Psoas muscle (tissue), 7 donors: ENCODE measurements at regions not wholly inside any gene's neighbourhood (a gene's known extent, or its start where the extent isn't known, plus 50 kb on each side); places are given as distances from the start of the nearest gene placed in this dataset.
"Not testable (repeated sequence)": the region's sequence is repeated elsewhere in the genome, so short reads cannot be mapped to it uniquely, and the experiment has no call there.

ENCODE experiments used
- ATAC-seq, 4 donors: fragments of 200-7000 bp; cut with Tn5 transposase; one replicate each; pipeline ENCODE4 v1.9.1; 2020; ENCODE audit warnings: moderate library complexity in 3 of 4, mild to moderate bottlenecking in 2 of 4
- DNase-seq, 2 donors: peaks; one replicate each; pipeline ENCODE4 v3.0.0-alpha.2; 2020
- H3K27ac ChIP-seq: fragments of 200-600 bp; one replicate; pipeline ENCODE4 v1.8.0; 2022
- H3K27me3 ChIP-seq, 3 donors: fragments of 200-600 bp in 1 of 3; one replicate each; pipeline versions ENCODE4 v1.6.1 to v1.8.0; 2013 to 2022; ENCODE audit warnings: low read length in 2 of 3, mild to moderate bottlenecking in 2 of 3, moderate library complexity in 1 of 3; ENCODE audit not compliant: insufficient read depth in 3 of 3
- H3K36me3 ChIP-seq, 2 donors: fragments of 200-600 bp in 1 of 2; one replicate each; pipeline versions ENCODE4 v1.6.1 to v1.8.0; 2013 to 2022; ENCODE audit warnings: low read depth in 1 of 2, mild to moderate bottlenecking in 1 of 2, moderate library complexity in 1 of 2; ENCODE audit not compliant: insufficient read depth in 1 of 2
- H3K4me1 ChIP-seq: fragments of 200-600 bp; one replicate; pipeline ENCODE4 v1.8.0; 2022
- H3K4me3 ChIP-seq: fragments of 200-600 bp; one replicate; pipeline ENCODE4 v1.8.0; 2022; ENCODE audit warnings: mild to moderate bottlenecking
- H3K9me3 ChIP-seq: fragments of 200-600 bp; one replicate; pipeline ENCODE4 v1.8.0; 2022
- CTCF ChIP-seq: fragments of 200-600 bp; IDR thresholded peaks from one replicate; pipeline ENCODE4 v1.8.0; 2022; ENCODE audit warnings: antibody characterized with exemption
- WGBS, 3 donors: extraction: QIAGEN DNeasy Blood & Tissue Kit; methylation state at CpG; one replicate each; pipeline versions ENCODE4 v1.1.6 to v1.1.7; 2013; 5-methylcytosine and 5-hydroxymethylcytosine counted together
- intact Hi-C, 2 donors: fragments of 100-400 bp; cut with DNase I; formaldehyde crosslinking; loops; one replicate each; pipeline versions ENCODE4 v1.11.0 to v1.14.2; 2022
- donor health status: healthy with polysubstance abuse.
- donor health status: DM: no; HTN: no; CAD: no; lungs with moderate emphysema.
- donor health status: Bipolar disorder and iron deficiency.
- donor health status: healthy.
- donor health status: DM: yes; HTN: yes; CAD: no.
- donor health status: DM: no; HTN: no; CAD: no.
- donor health status: DM: yes; HTN: yes; CAD: no.

- H3K9me3 ChIP-seq: no peaks in the 10 kb centered on the region
- no peak for DNase-seq
- no peaks in the 10 kb centered on the region for H3K4me1 ChIP-seq
- no peaks in the 10 kb centered on the region for H3K36me3 ChIP-seq
- no peaks in the 10 kb centered on the region for H3K27me3 ChIP-seq
- no peak overlapping the region for H3K4me3 ChIP-seq
- no peak overlapping the region for H3K27ac ChIP-seq
- ATAC-seq: no peak
- TF ChIP-seq CTCF: peak; percentile 19
- 48 to 50% (median 49%) methylated on average over 5 of the region's 5 CpGs for WGBS, 3 donors
- intact Hi-C loops: no loop called here
Observed at GRCh38 chr6:62775427-62776022, 435.7 kb upstream of the FKBP1C start.

GRCh38 chr6:62766174-62766573 lies 445.1 kb upstream of the FKBP1C start:
- H3K4me3 ChIP-seq, ATAC-seq, DNase-seq, intact Hi-C loops, H3K27ac ChIP-seq, H3K4me1 ChIP-seq, H3K27me3 ChIP-seq, H3K9me3 ChIP-seq, H3K36me3 ChIP-seq: not testable (repeated sequence)
- 80 to 86% (median 82%) methylated on average over 5 of the region's 5 CpGs for WGBS, 3 donors

GRCh38 chr6:62764841-62765240 lies 446.4 kb upstream of the FKBP1C start:
- 87 to 91% (median 88%) methylated on average over 3 of the region's 3 CpGs for WGBS, 3 donors
- H3K9me3 ChIP-seq: no peaks in the 10 kb centered on the region
- intact Hi-C loops: no loop called here
- H3K4me1 ChIP-seq: no peaks in the 10 kb centered on the region
- no peaks in the 10 kb centered on the region for H3K27me3 ChIP-seq
- no peak for TF ChIP-seq CTCF
- no peak overlapping the region for H3K4me3 ChIP-seq
- no peak overlapping the region for H3K27ac ChIP-seq
- DNase-seq: no peak
- no peak for ATAC-seq
- no peaks in the 10 kb centered on the region for H3K36me3 ChIP-seq

GRCh38 chr6:62763125-62763912 lies 447.9 kb upstream of the FKBP1C start:
- intact Hi-C loops: no loop called here
- no peak for ATAC-seq

More at GRCh38 chr6:62763125-62763912, 447.9 kb upstream of the FKBP1C start:
- no peaks in the 10 kb centered on the region for H3K9me3 ChIP-seq
- DNase-seq: no peak
- H3K4me3 ChIP-seq: no peak overlapping the region
- H3K4me1 ChIP-seq: no peaks in the 10 kb centered on the region
- no peaks in the 10 kb centered on the region for H3K36me3 ChIP-seq
- no peak for TF ChIP-seq CTCF
- H3K27me3 ChIP-seq: no peaks in the 10 kb centered on the region
- 75 to 84% (median 77%) methylated on average over 2 of the region's 2 CpGs for WGBS, 3 donors
- no peak overlapping the region for H3K27ac ChIP-seq
